Heart right ventricle (tissue), 16 donors: ENCODE measurements at regions not wholly inside any gene's neighbourhood (a gene's known extent, or its start where the extent isn't known, plus 50 kb on each side); places are given as distances from the start of the nearest gene placed in this dataset.

Experiments
- ATAC-seq, 8 donors: fragments of 200-7000 bp; cut with Tn5 transposase; one replicate each; pipeline ENCODE4 v1.9.1; 2020; ENCODE audit warnings: mild to moderate bottlenecking in 8 of 8, moderate library complexity in 8 of 8, moderate number of reproducible peaks in 1 of 8
- DNase-seq, 2 donors: peaks; one replicate each; pipeline ENCODE4 v3.0.0-alpha.2; 2020
- H3K27ac ChIP-seq, 10 donors: fragments of 200-600 bp; sonication (generic) in 2 of 10; one replicate each; pipeline versions ENCODE4 v1.5.0 to v1.8.0; 2020 to 2022; ENCODE audit warnings: mild to moderate bottlenecking in 3 of 10
- H3K27me3 ChIP-seq, 7 donors: fragments of 200-600 bp; one replicate each; pipeline ENCODE4 v1.8.0; 2021 to 2022; ENCODE audit warnings: mild to moderate bottlenecking in 2 of 7
- H3K36me3 ChIP-seq, 9 donors: fragments of 200-600 bp; sonication (generic) in 1 of 9; one replicate each; pipeline versions ENCODE4 v1.5.0 to v1.8.0; 2020 to 2022; ENCODE audit warnings: mild to moderate bottlenecking in 2 of 9
- H3K4me1 ChIP-seq, 9 donors: fragments of 200-600 bp; sonication (generic) in 1 of 9; one replicate each; pipeline versions ENCODE4 v1.5.0 to v1.8.0; 2020 to 2022; ENCODE audit warnings: mild to moderate bottlenecking in 4 of 9
- H3K4me3 ChIP-seq, 10 donors: fragments of 200-600 bp; sonication (generic) in 2 of 10; one replicate each; pipeline versions ENCODE4 v1.5.0 to v1.8.0; 2020 to 2022; ENCODE audit warnings: mild to moderate bottlenecking in 7 of 10, moderate library complexity in 2 of 10
- H3K9me3 ChIP-seq, 11 donors: fragments of 200-600 bp in 10 of 11; sonication (generic) in 2 of 11; one replicate each; pipeline versions ENCODE4 v1.5.0 to v1.8.0; 2013 to 2022; ENCODE audit warnings: mild to moderate bottlenecking in 2 of 11, control low read depth in 1 of 11, moderate library complexity in 1 of 11
- WGBS, 2 donors: extraction: QIAGEN DNeasy Blood & Tissue Kit; methylation state at CpG; one replicate each; pipeline ENCODE4 v1.1.7; 2013; ENCODE audit warnings: inconsistent platforms in 1 of 2; 5-methylcytosine and 5-hydroxymethylcytosine counted together
- intact Hi-C, 10 donors: fragments of 100-400 bp; cut with DNase I; formaldehyde crosslinking; loops; one replicate each; pipeline versions ENCODE4 v1.11.1 to v1.14.2; 2022
- TF ChIP-seq, protein P1 (sequence below), 9 donors: fragments of 200-600 bp; sonication (generic) in 2 of 9; IDR thresholded peaks; one replicate each; pipeline versions ENCODE4 v1.5.0 to v1.8.0; 2021 to 2022; ENCODE audit warnings: antibody characterized with exemption in 9 of 9, mild to moderate bottlenecking in 5 of 9, moderate library complexity in 1 of 9
- donor health status: Arrhythmogenic right ventricular cardiomyopathy.
- donor health status: ischemic (EF 13 %, LVEDD 7.1; RV severe dilation, severe dysfunction).
- donor health status: healthy with polysubstance abuse.
- donor health status: DM: no; HTN: yes; CAD: no.
- donor health status: DM: no; HTN: no; CAD: no.
- donor health status: ischemic (EF 25% LVEDD 6.9; RV normal size, moderate dysfunction).
- donor health status: ischemic (EF 25% LVEDD 5.7; RV mildly dilated, moderate dysfunction).
- donor health status: healthy.
- donor health status: DM: yes; HTN: yes; CAD: no.
- donor health status: Ischemic cardiomyopathy.
- donor health status: ischemic (EF 35%, LVEDD 5.7; RV mildly dilated, moderate dysfunction).
- donor health status: nonischemic (EF 11% LVEDD 7.7; RV severe dilation, severe dysfunction).
- donor health status: DM: yes; HTN: yes; CAD: no.
- donor health status: PGD.
- donor health status: ischemic (EF 29% LVEDD 5.4; RV normal size, mild dysfunction).
- donor health status: nonischemic (EF 23%, LVEDD 6.1; RV moderate dilation, normal function).

DNA sequence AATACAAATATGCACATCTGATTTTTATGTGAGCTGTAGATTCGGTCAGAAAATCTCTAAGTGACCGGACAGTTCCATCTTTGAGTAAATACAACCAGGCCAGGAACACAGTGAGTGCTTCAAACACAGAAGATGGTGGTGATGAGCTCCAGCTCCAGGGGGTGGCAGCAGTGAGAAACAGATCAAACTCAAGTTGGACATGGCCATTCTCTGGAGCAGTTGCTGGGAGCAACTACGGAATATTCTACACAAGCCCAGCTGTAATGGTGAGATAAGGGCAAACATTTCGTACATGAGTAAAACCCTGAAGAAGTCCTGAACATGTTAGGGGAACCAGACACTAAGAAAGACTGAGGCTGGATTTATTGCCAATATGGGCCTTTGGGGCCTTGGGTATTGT is 100.7 kb downstream of the BARHL2 start:
- no peak for ATAC-seq
- WGBS, 2 donors, result 54 to 68% methylated on average over 4 of the region's 4 CpGs

GRCh38 chr1:90614872-90615271 is 102.2 kb downstream of the BARHL2 start:
- Histone ChIP-seq H3K4me3 (no peak overlapping the region), H3K36me3 (no peaks in the 10 kb centered on the region), H3K27me3 (no peaks in the 10 kb centered on the region), H3K4me1 (no peaks in the 10 kb centered on the region), H3K27ac (no peak overlapping the region), H3K9me3 (no peaks in the 10 kb centered on the region)
- TF ChIP-seq, protein P1, sequence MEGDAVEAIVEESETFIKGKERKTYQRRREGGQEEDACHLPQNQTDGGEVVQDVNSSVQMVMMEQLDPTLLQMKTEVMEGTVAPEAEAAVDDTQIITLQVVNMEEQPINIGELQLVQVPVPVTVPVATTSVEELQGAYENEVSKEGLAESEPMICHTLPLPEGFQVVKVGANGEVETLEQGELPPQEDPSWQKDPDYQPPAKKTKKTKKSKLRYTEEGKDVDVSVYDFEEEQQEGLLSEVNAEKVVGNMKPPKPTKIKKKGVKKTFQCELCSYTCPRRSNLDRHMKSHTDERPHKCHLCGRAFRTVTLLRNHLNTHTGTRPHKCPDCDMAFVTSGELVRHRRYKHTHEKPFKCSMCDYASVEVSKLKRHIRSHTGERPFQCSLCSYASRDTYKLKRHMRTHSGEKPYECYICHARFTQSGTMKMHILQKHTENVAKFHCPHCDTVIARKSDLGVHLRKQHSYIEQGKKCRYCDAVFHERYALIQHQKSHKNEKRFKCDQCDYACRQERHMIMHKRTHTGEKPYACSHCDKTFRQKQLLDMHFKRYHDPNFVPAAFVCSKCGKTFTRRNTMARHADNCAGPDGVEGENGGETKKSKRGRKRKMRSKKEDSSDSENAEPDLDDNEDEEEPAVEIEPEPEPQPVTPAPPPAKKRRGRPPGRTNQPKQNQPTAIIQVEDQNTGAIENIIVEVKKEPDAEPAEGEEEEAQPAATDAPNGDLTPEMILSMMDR (IDR thresholded peaks at IDR 0.05), result peak in 6 of 9 donors; percentile 16 to 28 (median 22)
- no peak for DNase-seq
- no peak for ATAC-seq
- intact Hi-C loops, result no loop called here
- WGBS, 2 donors, result 75 to 77% methylated on average over 1 of the region's 1 CpG

More for the DNA sequence above, 100.7 kb downstream of the BARHL2 start:
- Histone ChIP-seq H3K4me3 (no peak overlapping the region), H3K4me1 (no peaks in the 10 kb centered on the region), H3K27ac (no peak overlapping the region), H3K36me3 (no peaks in the 10 kb centered on the region), H3K27me3 (no peaks in the 10 kb centered on the region), H3K9me3 (no peaks in the 10 kb centered on the region)
- TF ChIP-seq, protein P1 (IDR thresholded peaks at IDR 0.05), result peak in 2 of 9 donors; percentile 23 to 24
- intact Hi-C loops, result no loop called here
- DNase-seq, result no peak

GRCh38 chr1:90613371-90613770 is 103.7 kb downstream of the BARHL2 start:
- no peaks in the 10 kb centered on the region for H3K9me3 ChIP-seq
- TF ChIP-seq, protein P1 (IDR thresholded peaks at IDR 0.05), result no peak
- H3K4me1 ChIP-seq, result no peaks in the 10 kb centered on the region
- no peak for ATAC-seq
- intact Hi-C loops, result no loop called here
- 25 to 27% methylated on average over 5 of the region's 5 CpGs for WGBS, 2 donors
- DNase-seq, result no peak
- no peak overlapping the region for H3K27ac ChIP-seq
- no peaks in the 10 kb centered on the region for H3K36me3 ChIP-seq
- no peaks in the 10 kb centered on the region for H3K27me3 ChIP-seq
- H3K4me3 ChIP-seq, result no peak overlapping the region

DNA sequence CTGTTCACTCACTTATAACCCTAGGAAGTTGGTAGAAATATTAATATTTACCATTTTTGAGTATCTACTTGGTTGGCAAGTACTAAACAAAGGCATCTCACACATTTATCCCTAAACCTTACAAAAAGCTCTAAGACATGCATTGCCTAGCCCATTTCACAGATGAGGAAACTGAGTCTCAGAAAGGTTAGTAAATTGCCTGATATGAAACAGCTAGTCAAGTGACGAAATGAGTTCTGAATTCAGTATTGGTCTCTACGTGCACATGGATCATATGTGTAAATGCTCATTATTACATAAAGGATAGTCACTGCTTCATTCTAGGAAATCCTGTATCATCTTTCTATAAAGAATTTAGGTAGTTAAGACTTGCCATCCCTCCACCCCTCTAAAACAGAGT is 105.1 kb downstream of the BARHL2 start:
- Histone ChIP-seq H3K27ac (no peak overlapping the region), H3K4me1 (no peaks in the 10 kb centered on the region), H3K9me3 (no peaks in the 10 kb centered on the region), H3K27me3 (no peaks in the 10 kb centered on the region), H3K36me3 (no peaks in the 10 kb centered on the region), H3K4me3 (no peak overlapping the region)
- DNase-seq (no peak), ATAC-seq (no peak)
- WGBS, 2 donors, result 86 to 95% methylated on average over 2 of the region's 2 CpGs
- intact Hi-C loops, result no loop called here
- TF ChIP-seq, protein P1 (IDR thresholded peaks at IDR 0.05), result no peak
